ENCODE measurements at regions not wholly inside any gene's neighbourhood (a gene's known extent, or its start where the extent isn't known, plus 50 kb on each side); places are given as distances from the start of the nearest gene placed in this dataset.

DNA sequence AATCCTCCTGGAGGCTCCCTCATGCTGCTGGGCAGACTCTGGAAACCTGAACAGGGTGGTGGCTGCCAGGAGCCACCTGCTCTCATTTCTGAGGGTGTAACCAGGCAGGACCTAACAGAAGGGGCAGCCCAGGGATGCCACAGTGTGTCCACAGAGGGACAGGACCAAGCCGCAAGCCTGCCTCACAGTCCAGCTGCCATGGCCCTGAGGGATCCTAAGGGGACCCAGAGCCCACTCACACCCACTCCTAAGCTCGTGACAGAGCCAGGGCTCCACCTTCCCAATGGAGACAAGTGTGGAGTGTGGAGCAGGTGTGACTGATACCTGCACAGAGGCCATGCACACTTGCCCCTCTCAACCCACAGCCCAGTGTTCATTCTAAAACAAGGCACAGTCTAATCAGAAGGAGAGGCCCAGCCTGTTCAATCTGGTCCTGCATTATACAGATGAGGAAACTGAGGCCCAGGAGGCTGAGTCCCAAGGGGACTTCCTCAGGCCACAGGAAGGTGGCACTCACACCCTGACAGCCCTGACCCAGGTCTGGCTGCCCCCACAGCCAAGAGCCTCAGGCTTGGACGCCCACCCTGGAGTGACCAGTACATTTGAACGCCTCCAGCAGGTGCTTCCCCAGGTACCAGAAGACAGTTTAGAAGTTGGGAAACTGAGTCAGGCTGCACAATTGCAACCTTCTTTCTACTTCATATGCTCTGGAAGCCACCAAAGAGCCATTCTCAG, 220.1 kb downstream of the TUBA3C start:
- no peak overlapping the region for H3K4me3 ChIP-seq
- no peaks in the 10 kb centered on the region for H3K27me3 ChIP-seq
- peaks cover 10 to 54% (median 42%) of the 10 kb centered on the region in 4 donors for H3K9me3 ChIP-seq
- no peaks in the 10 kb centered on the region for H3K36me3 ChIP-seq
- WGBS, 5 donors: 40 to 56% (median 53%) methylated on average over 3 to 4 of the region's 4 CpGs
- no peak for DNase-seq
- no peaks in the 10 kb centered on the region for H3K4me1 ChIP-seq
- intact Hi-C loops (cut with DNase I; ENCODE audit: low total_unique reads): no loop called here
- no peak for TF ChIP-seq POLR2AphosphoS5 (IDR thresholded peaks at IDR 0.05)
- TF ChIP-seq, protein P1, sequence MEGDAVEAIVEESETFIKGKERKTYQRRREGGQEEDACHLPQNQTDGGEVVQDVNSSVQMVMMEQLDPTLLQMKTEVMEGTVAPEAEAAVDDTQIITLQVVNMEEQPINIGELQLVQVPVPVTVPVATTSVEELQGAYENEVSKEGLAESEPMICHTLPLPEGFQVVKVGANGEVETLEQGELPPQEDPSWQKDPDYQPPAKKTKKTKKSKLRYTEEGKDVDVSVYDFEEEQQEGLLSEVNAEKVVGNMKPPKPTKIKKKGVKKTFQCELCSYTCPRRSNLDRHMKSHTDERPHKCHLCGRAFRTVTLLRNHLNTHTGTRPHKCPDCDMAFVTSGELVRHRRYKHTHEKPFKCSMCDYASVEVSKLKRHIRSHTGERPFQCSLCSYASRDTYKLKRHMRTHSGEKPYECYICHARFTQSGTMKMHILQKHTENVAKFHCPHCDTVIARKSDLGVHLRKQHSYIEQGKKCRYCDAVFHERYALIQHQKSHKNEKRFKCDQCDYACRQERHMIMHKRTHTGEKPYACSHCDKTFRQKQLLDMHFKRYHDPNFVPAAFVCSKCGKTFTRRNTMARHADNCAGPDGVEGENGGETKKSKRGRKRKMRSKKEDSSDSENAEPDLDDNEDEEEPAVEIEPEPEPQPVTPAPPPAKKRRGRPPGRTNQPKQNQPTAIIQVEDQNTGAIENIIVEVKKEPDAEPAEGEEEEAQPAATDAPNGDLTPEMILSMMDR (IDR thresholded peaks at IDR 0.05): no peak
- TF ChIP-seq POLR2A (IDR thresholded peaks at IDR 0.05): no peak
- no peak for TF ChIP-seq EP300 (IDR thresholded peaks at IDR 0.05)
- H3K27ac ChIP-seq: no peak overlapping the region

DNA sequence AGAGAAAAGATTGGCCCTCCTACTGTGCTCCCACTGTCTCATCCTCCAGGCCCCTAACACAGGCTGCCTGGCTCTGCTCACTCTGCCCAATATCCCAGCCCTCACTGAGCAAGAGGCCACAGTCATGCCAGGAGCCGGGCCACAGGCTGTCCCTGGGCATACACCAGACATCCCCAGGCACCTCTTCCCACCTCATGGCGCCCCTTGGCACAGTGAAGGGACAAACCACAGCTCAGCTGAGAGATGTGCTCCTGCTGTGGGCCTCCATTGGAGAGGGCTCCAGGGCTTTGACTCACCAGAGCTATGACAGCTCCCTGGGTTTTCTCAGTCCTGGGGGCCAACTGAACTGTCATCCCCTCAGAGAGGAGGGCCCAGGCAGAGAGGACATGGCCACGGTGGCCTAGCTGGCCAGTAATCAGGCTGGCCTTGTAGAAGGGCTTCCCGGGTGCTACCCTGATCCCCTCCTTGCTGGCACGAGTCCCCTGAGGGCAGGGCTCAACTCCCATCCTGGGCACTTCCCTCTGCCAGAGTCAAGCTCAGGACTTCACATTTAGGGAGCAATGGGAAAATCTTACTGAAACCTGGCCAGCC, 220.9 kb downstream of the TUBA3C start:
- 43 to 65% (median 55%) methylated on average over 3 to 5 of the region's 5 CpGs for WGBS, 5 donors
- TF ChIP-seq EP300 (IDR thresholded peaks at IDR 0.05): no peak
- no peak for TF ChIP-seq POLR2A (IDR thresholded peaks at IDR 0.05)
- Histone ChIP-seq H3K4me3 (no peak overlapping the region), H3K4me1 (no peaks in the 10 kb centered on the region), H3K27ac (no peak overlapping the region), H3K27me3 (no peaks in the 10 kb centered on the region), H3K36me3 (no peaks in the 10 kb centered on the region), H3K9me3 (peaks cover 10 to 54% (median 42%) of the 10 kb centered on the region in 4 donors)
- no peak for DNase-seq
- intact Hi-C loops (cut with DNase I; ENCODE audit: low total_unique reads): no loop called here

DNA sequence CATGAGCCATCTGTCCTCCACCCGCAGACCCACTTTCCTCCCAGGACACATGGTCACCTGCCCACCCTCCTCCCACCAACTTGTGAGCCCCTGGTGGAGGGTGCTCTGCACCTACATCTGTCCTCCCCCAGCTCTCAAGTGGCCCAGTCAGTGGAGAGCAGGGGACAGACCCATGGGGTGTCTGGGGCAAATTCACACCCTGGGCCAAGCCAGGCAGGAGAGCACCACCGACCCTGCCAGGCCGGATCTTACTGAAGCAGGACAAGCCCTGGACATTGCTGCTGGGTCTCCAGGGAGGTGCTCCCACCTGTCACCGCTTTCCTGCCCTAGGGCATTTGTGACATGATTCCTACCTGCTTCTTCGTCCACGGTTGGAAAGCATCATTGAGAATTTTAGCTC, 221.6 kb downstream of the TUBA3C start:
- Histone ChIP-seq H3K4me3 (no peak overlapping the region), H3K27ac (no peak overlapping the region), H3K36me3 (no peaks in the 10 kb centered on the region), H3K9me3 (peaks cover 10 to 54% (median 42%) of the 10 kb centered on the region in 4 donors), H3K27me3 (no peaks in the 10 kb centered on the region), H3K4me1 (no peaks in the 10 kb centered on the region)
- no peak for DNase-seq
- TF ChIP-seq, protein P1 (IDR thresholded peaks at IDR 0.05): no peak
- TF ChIP-seq EP300 (IDR thresholded peaks at IDR 0.05) (no peak), POLR2AphosphoS5 (IDR thresholded peaks at IDR 0.05) (no peak), POLR2A (IDR thresholded peaks at IDR 0.05) (no peak)
- WGBS, 5 donors: 70 to 88% (median 84%) methylated on average over 6 of the region's 6 CpGs
- intact Hi-C loops (cut with DNase I; ENCODE audit: low total_unique reads): no loop called here

DNA sequence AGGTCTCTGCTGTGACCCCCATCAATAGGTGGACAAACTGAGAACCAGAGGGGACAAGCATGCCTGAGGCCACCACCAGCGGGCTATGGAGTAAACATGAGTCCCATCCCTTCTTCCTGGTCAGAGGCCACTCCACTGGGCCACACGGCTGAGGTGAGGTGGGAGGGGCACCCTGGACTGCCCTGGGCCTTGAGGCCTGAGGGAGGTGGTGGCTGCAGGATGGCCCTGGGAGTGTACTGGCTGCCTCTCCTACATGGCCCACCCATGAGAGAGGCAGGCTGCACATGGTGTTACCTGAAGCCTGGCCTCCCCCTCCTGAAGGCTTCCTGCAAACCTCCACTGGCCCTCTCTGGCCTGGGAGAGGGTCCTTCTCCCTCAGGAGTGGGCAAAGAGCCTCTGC, 222.4 kb downstream of the TUBA3C start:
- H3K4me1 ChIP-seq: no peaks in the 10 kb centered on the region
- intact Hi-C loops (cut with DNase I; ENCODE audit: low total_unique reads): no loop called here
- 57 to 86% (median 67%) methylated on average over 1 to 2 of the region's 2 CpGs for WGBS, 5 donors
- H3K4me3 ChIP-seq: no peak overlapping the region
- H3K36me3 ChIP-seq: no peaks in the 10 kb centered on the region
- H3K27me3 ChIP-seq: no peaks in the 10 kb centered on the region
- TF ChIP-seq, protein P1 (IDR thresholded peaks at IDR 0.05): no peak
- no peak for TF ChIP-seq EP300 (IDR thresholded peaks at IDR 0.05)
- no peak for TF ChIP-seq POLR2AphosphoS5 (IDR thresholded peaks at IDR 0.05)
- TF ChIP-seq POLR2A (IDR thresholded peaks at IDR 0.05): no peak
- no peak overlapping the region for H3K27ac ChIP-seq
- no peak for DNase-seq
- peaks cover 10 to 54% (median 42%) of the 10 kb centered on the region in 4 donors for H3K9me3 ChIP-seq
